ENCODE measurements at regions not wholly inside any gene's neighbourhood (a gene's known extent, or its start where the extent isn't known, plus 50 kb on each side); places are given as distances from the start of the nearest gene placed in this dataset.
A peak's percentile ranks its signal among the peaks of the same experiment; 100 is the strongest.
"Not testable (repeated sequence)": the region's sequence is repeated elsewhere in the genome, so short reads cannot be mapped to it uniquely, and the experiment has no call there.

DNA sequence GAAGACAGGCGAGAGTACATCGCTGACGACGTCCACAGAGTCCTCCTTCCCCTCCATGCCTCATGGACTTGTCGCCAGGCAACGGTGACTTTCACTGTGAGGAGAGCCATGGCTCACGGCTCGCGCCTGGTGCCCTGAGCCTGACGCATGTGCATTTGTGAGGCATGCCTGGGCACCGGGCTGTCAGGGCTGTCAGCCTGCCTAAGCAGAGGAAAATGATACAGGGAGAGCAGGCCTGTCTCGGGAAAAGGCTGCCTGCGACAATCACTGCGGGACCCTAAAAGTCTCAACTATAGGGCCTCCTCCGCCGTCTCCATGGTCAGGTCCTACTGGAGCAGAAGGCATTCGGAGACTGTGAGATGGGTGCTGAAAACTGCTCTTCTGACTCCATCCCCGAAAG is 135.5 kb upstream of the WSB1 start:
- H3K36me3 ChIP-seq (replicated peaks in 1 of 2; ENCODE audit: insufficient read depth in 1 of 2, low read depth in 2 of 2) = no peaks in the 10 kb centered on the region
- TF ChIP-seq, protein P1, sequence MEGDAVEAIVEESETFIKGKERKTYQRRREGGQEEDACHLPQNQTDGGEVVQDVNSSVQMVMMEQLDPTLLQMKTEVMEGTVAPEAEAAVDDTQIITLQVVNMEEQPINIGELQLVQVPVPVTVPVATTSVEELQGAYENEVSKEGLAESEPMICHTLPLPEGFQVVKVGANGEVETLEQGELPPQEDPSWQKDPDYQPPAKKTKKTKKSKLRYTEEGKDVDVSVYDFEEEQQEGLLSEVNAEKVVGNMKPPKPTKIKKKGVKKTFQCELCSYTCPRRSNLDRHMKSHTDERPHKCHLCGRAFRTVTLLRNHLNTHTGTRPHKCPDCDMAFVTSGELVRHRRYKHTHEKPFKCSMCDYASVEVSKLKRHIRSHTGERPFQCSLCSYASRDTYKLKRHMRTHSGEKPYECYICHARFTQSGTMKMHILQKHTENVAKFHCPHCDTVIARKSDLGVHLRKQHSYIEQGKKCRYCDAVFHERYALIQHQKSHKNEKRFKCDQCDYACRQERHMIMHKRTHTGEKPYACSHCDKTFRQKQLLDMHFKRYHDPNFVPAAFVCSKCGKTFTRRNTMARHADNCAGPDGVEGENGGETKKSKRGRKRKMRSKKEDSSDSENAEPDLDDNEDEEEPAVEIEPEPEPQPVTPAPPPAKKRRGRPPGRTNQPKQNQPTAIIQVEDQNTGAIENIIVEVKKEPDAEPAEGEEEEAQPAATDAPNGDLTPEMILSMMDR (IDR thresholded peaks at IDR 0.05) = no peak
- TF ChIP-seq POLR2A (IDR thresholded peaks at IDR 0.05) = no peak
- H3K4me1 ChIP-seq = no peaks in the 10 kb centered on the region
- intact Hi-C loops (cut with DNase I) = no loop called here
- 75 to 79% methylated on average over 14 to 16 of the region's 18 CpGs for WGBS, 2 donors
- H3K4me3 ChIP-seq = no peak overlapping the region
- no peak overlapping the region for H3K27ac ChIP-seq
- ATAC-seq (no peak), DNase-seq (no peak)
- H3K9me3 ChIP-seq = no peaks in the 10 kb centered on the region
- H3K27me3 ChIP-seq = no peaks in the 10 kb centered on the region

DNA sequence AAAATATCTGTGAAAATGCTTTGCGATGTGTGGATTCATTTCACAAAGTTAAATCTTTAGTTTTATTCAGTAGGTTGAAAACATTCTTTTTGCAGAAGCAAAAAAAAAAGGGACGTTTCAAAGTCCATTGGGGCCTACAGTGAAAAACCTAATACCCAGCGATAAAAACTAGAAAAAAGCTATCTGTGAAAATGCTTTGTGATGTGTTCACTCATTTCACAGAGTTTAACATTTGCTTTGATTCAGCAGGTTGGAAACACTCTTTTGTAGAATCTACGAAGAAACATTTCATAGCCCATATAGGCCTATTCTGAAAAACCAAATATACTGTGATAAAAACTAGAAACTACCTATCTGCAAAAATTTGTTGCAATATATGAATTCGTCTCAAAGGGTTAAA is 113.6 kb upstream of the WSB1 start:
- intact Hi-C loops (cut with DNase I) = no loop called here
- Histone ChIP-seq H3K4me3 (no peak overlapping the region), H3K36me3 (replicated peaks in 1 of 2; ENCODE audit: insufficient read depth in 1 of 2, low read depth in 2 of 2) (no peaks in the 10 kb centered on the region), H3K9me3 (no peaks in the 10 kb centered on the region), H3K4me1 (no peaks in the 10 kb centered on the region), H3K27ac (no peak overlapping the region), H3K27me3 (no peaks in the 10 kb centered on the region)
- no peak for DNase-seq
- WGBS, 2 donors = 74 to 78% methylated on average over 5 of the region's 5 CpGs
- no peak for TF ChIP-seq POLR2A (IDR thresholded peaks at IDR 0.05)
- TF ChIP-seq, protein P1 (IDR thresholded peaks at IDR 0.05) = no peak
- ATAC-seq = no peak

DNA sequence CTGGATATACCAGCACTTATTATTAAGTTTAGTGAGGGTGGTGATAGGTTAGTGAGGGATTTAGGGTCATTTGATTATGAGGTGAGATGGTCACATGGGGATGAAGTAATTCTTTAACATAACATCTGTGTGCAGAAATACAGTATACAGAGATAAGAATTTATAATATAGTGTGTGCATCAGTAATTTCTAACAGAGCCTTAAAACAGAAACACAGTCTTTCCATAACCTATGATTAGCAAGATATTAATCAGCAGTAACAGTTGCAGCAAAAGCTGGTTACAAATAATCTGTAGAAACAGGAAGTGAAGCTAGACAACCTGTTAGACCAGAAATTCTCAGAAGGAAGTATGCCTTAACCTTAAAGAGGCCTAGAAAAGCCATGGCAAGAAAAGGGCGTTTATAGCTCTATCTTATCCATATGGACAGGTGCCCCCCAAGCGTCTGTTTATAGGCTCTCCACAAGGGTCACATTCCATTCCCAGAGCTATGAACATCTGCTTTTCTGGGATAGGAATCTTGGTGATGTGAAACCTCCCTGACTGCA is 112.5 kb upstream of the WSB1 start:
- WGBS, 2 donors = 25 to 49% methylated on average over 2 of the region's 2 CpGs
- not testable (repeated sequence) for ATAC-seq

GRCh38 chr17:27181935-27182334 is 112.0 kb upstream of the WSB1 start:
- H3K27me3 ChIP-seq = no peaks in the 10 kb centered on the region
- no peaks in the 10 kb centered on the region for H3K4me1 ChIP-seq
- no peak overlapping the region for H3K4me3 ChIP-seq
- no peak for ATAC-seq
- 83 to 90% methylated on average over 3 of the region's 3 CpGs for WGBS, 2 donors
- DNase-seq = no peak
- TF ChIP-seq, protein P1 (IDR thresholded peaks at IDR 0.05) = no peak
- no peak for TF ChIP-seq POLR2A (IDR thresholded peaks at IDR 0.05)
- H3K9me3 ChIP-seq = no peaks in the 10 kb centered on the region
- H3K27ac ChIP-seq = no peak overlapping the region
- intact Hi-C loops (cut with DNase I) = no loop called here
- no peaks in the 10 kb centered on the region for H3K36me3 ChIP-seq (replicated peaks in 1 of 2; ENCODE audit: insufficient read depth in 1 of 2, low read depth in 2 of 2)

More for the DNA sequence above, 112.5 kb upstream of the WSB1 start:
- H3K27ac ChIP-seq; DNase-seq; intact Hi-C loops (cut with DNase I); H3K4me1 ChIP-seq; H3K4me3 ChIP-seq; H3K27me3 ChIP-seq; H3K9me3 ChIP-seq; H3K36me3 ChIP-seq (replicated peaks in 1 of 2; ENCODE audit: insufficient read depth in 1 of 2, low read depth in 2 of 2): not testable (repeated sequence)

GRCh38 chr17:27197505-27197904 is 96.4 kb upstream of the WSB1 start:
- H3K36me3 ChIP-seq (replicated peaks in 1 of 2; ENCODE audit: insufficient read depth in 1 of 2, low read depth in 2 of 2); intact Hi-C loops (cut with DNase I); H3K27me3 ChIP-seq; H3K4me3 ChIP-seq; DNase-seq; ATAC-seq; H3K4me1 ChIP-seq; H3K27ac ChIP-seq; H3K9me3 ChIP-seq: not testable (repeated sequence)
- WGBS, 2 donors = 21 to 46% methylated on average over 2 to 6 of the region's 8 CpGs
- TF ChIP-seq, protein P1 (IDR thresholded peaks at IDR 0.05) = peak in 1 of 7 experiments; percentile 11

All from body of pancreas (tissue), 4 donors.